ENCODE measurements at regions not wholly inside any gene's neighbourhood (a gene's known extent, or its start where the extent isn't known, plus 50 kb on each side); places are given as distances from the start of the nearest gene placed in this dataset.

DNA sequence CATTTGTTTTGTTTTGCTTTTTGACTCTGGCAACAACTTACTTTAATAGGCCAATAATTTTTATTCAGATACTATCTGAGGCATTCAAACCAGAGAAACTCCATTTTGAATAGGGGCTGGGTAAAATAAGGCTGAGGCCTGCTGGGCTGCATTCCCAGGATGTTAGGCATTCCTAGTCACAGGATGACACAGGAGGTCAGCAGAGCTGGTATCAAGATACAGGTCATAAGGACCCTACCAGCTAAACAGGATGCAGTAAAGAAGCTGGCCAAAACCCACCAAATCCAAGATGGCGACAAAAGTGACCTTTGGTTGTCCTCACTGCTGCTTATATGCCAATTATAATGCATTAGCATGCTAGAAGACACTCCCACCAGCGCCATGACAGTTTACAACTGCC, 102.2 kb upstream of the XPO1 start:
- TF ChIP-seq, protein P1, sequence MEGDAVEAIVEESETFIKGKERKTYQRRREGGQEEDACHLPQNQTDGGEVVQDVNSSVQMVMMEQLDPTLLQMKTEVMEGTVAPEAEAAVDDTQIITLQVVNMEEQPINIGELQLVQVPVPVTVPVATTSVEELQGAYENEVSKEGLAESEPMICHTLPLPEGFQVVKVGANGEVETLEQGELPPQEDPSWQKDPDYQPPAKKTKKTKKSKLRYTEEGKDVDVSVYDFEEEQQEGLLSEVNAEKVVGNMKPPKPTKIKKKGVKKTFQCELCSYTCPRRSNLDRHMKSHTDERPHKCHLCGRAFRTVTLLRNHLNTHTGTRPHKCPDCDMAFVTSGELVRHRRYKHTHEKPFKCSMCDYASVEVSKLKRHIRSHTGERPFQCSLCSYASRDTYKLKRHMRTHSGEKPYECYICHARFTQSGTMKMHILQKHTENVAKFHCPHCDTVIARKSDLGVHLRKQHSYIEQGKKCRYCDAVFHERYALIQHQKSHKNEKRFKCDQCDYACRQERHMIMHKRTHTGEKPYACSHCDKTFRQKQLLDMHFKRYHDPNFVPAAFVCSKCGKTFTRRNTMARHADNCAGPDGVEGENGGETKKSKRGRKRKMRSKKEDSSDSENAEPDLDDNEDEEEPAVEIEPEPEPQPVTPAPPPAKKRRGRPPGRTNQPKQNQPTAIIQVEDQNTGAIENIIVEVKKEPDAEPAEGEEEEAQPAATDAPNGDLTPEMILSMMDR (conservative IDR thresholded peaks at IDR 0.05; ENCODE audit: low read length): no peak
- TF ChIP-seq EZH2phosphoT487 (IDR thresholded peaks at IDR 0.05; ENCODE audit: borderline replicate concordance, low read depth, low read length): no peak
